NCI-H526 treated with DMSO at 0.1 percent for 48 hours (cell line): ENCODE measurements at regions not wholly inside any gene's neighbourhood (a gene's known extent, or its start where the extent isn't known, plus 50 kb on each side); places are given as distances from the start of the nearest gene placed in this dataset.

ENCODE experiments used
- DNase-seq: peaks from one replicate; lab custom pipeline; 2025; lab: John Stamatoyannopoulos, UW

GRCh38 chr2:134080386-134081089 lies 173.3 kb upstream of the MGAT5 start:
- DNase-seq: no peak

- DNase-seq: no peak
These were observed 172.5 kb upstream of the MGAT5 start for GRCh38 chr2:134081238-134081938.

GRCh38 chr2:134083548-134083947 lies 170.3 kb upstream of the MGAT5 start:
- DNase-seq: no peak

GRCh38 chr2:134086594-134087219 lies 167.2 kb upstream of the MGAT5 start:
- DNase-seq: no peak

- DNase-seq: peak; percentile 40
These were observed 166.4 kb upstream of the MGAT5 start for GRCh38 chr2:134087371-134087921.

- no peak for DNase-seq
These were observed 164.4 kb upstream of the MGAT5 start for GRCh38 chr2:134089454-134089853.

GRCh38 chr2:134097740-134098139 lies 156.1 kb upstream of the MGAT5 start:
- DNase-seq: no peak

- DNase-seq: no peak
These were observed 155.6 kb upstream of the MGAT5 start for GRCh38 chr2:134098321-134098720.

GRCh38 chr2:134099273-134099672 lies 154.6 kb upstream of the MGAT5 start:
- DNase-seq: no peak

GRCh38 chr2:134103196-134103595 lies 150.7 kb upstream of the MGAT5 start:
- DNase-seq: no peak

GRCh38 chr2:134104754-134105153 lies 149.1 kb upstream of the MGAT5 start:
- DNase-seq: no peak

- DNase-seq: no peak
These were observed 146.5 kb upstream of the MGAT5 start for GRCh38 chr2:134107402-134107801.

- DNase-seq: no peak
These were observed 145.8 kb upstream of the MGAT5 start for GRCh38 chr2:134108113-134108512.

- DNase-seq: no peak
These were observed 144.6 kb upstream of the MGAT5 start for GRCh38 chr2:134109246-134109645.

GRCh38 chr2:134109725-134110124 lies 144.1 kb upstream of the MGAT5 start:
- no peak for DNase-seq

- no peak for DNase-seq
These were observed 143.3 kb upstream of the MGAT5 start for GRCh38 chr2:134110532-134110931.

- DNase-seq: no peak
These were observed 136.2 kb upstream of the MGAT5 start for GRCh38 chr2:134117676-134118075.

- DNase-seq: peak; percentile 80
These were observed 135.4 kb upstream of the MGAT5 start for GRCh38 chr2:134118279-134119116.

- no peak for DNase-seq
These were observed 134.7 kb upstream of the MGAT5 start for GRCh38 chr2:134119117-134119712.

GRCh38 chr2:134119713-134120405 lies 134.0 kb upstream of the MGAT5 start:
- peak; percentile 92 for DNase-seq

- DNase-seq: no peak
These were observed 133.5 kb upstream of the MGAT5 start for GRCh38 chr2:134120406-134120732.
